ENCODE measurements at regions not wholly inside any gene's neighbourhood (a gene's known extent, or its start where the extent isn't known, plus 50 kb on each side); places are given as distances from the start of the nearest gene placed in this dataset.

GRCh38 chr7:81111781-81112540 lies 193.1 kb upstream of the SEMA3C start:
- no peak for DNase-seq (ENCODE audit: extremely low read depth, insufficient read length)
- no peak for TF ChIP-seq CTCF (IDR thresholded peaks at IDR 0.05; ENCODE audit: insufficient read depth, low read length, poor library complexity, severe bottlenecking)
- no peaks in the 10 kb centered on the region for H3K36me3 ChIP-seq (ENCODE audit: control insufficient read depth, insufficient read depth, low read length)
- H3K27me3 ChIP-seq (replicated peaks; ENCODE audit: control insufficient read depth, insufficient read depth, low read length): no peaks in the 10 kb centered on the region
- H3K4me3 ChIP-seq (replicated peaks; ENCODE audit: low read depth, low read length): no peak overlapping the region

- no peak for DNase-seq (ENCODE audit: extremely low read depth, insufficient read length)
These were observed 192.5 kb upstream of the SEMA3C start for GRCh38 chr7:81111358-81111757.

DNA sequence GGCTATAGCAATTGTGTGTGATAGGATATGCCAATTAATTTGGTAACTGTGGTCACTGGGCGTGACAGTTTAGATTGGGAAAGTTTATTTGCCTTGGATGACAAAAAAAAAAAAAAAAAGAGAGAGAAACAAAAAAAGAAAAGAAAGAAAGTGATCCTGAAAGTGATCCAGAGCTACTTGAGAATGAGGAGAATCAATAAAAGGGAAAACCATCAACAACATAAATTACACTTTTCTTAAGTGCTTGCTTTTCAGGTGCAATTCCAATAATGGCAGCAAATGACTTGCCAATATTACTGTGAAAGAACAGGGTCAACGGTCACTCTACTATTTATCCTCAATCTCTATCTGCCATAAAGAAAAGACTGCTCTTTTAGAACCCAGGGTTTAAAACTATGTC lies 191.8 kb upstream of the SEMA3C start:
- no peaks in the 10 kb centered on the region for H3K36me3 ChIP-seq (ENCODE audit: control insufficient read depth, insufficient read depth, low read length)
- no peak for TF ChIP-seq CTCF (IDR thresholded peaks at IDR 0.05; ENCODE audit: insufficient read depth, low read length, poor library complexity, severe bottlenecking)
- no peaks in the 10 kb centered on the region for H3K27me3 ChIP-seq (replicated peaks; ENCODE audit: control insufficient read depth, insufficient read depth, low read length)
- no peak for DNase-seq (ENCODE audit: extremely low read depth, insufficient read length)
- H3K4me3 ChIP-seq (replicated peaks; ENCODE audit: low read depth, low read length): no peak overlapping the region

More at GRCh38 chr7:81111358-81111757, 192.5 kb upstream of the SEMA3C start:
- Histone ChIP-seq H3K36me3 (ENCODE audit: control insufficient read depth, insufficient read depth, low read length) (no peaks in the 10 kb centered on the region), H3K4me3 (replicated peaks; ENCODE audit: low read depth, low read length) (no peak overlapping the region), H3K27me3 (replicated peaks; ENCODE audit: control insufficient read depth, insufficient read depth, low read length) (no peaks in the 10 kb centered on the region)
- no peak for TF ChIP-seq CTCF (IDR thresholded peaks at IDR 0.05; ENCODE audit: insufficient read depth, low read length, poor library complexity, severe bottlenecking)

- no peak for DNase-seq (ENCODE audit: extremely low read depth, insufficient read length)
- H3K36me3 ChIP-seq (ENCODE audit: control insufficient read depth, insufficient read depth, low read length): no peaks in the 10 kb centered on the region
- H3K4me3 ChIP-seq (replicated peaks; ENCODE audit: low read depth, low read length): no peak overlapping the region
- no peaks in the 10 kb centered on the region for H3K27me3 ChIP-seq (replicated peaks; ENCODE audit: control insufficient read depth, insufficient read depth, low read length)
- TF ChIP-seq CTCF (IDR thresholded peaks at IDR 0.05; ENCODE audit: insufficient read depth, low read length, poor library complexity, severe bottlenecking): no peak
These were observed 179.4 kb upstream of the SEMA3C start for GRCh38 chr7:81098213-81098612.

DNA sequence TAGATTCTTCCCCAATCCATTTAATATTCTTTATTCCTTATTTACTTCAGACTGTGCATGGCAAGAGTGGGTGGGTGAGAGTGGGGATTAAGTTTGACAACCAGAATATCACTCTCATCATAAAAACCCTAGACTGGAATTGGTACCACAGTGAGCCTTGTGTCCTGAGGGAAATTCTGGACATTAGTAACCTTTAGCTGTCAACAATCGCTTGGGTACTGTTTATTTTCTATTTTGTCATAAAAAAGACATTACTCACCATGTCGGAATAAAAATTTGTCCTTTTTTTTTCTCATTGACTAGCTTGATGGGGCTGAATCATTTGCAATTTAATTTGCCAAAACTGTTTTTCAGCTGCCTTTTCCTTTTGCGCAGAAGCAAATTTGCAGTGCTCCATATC lies 176.1 kb upstream of the SEMA3C start:
- TF ChIP-seq CTCF (IDR thresholded peaks at IDR 0.05; ENCODE audit: insufficient read depth, low read length, poor library complexity, severe bottlenecking): no peak
- no peak for DNase-seq (ENCODE audit: extremely low read depth, insufficient read length)
- Histone ChIP-seq H3K4me3 (replicated peaks; ENCODE audit: low read depth, low read length) (no peak overlapping the region), H3K36me3 (ENCODE audit: control insufficient read depth, insufficient read depth, low read length) (no peaks in the 10 kb centered on the region), H3K27me3 (replicated peaks; ENCODE audit: control insufficient read depth, insufficient read depth, low read length) (no peaks in the 10 kb centered on the region)

Measured in GM06990 (cell line).